Breast epithelium (tissue), 4 donors: ENCODE measurements at regions not wholly inside any gene's neighbourhood (a gene's known extent, or its start where the extent isn't known, plus 50 kb on each side); places are given as distances from the start of the nearest gene placed in this dataset.

Experiments used
- DNase-seq, 2 donors: peaks; one replicate each; pipeline ENCODE4 v3.0.0-alpha.2; 2019; ENCODE audit warnings: low spot score in 2 of 2
- H3K27ac ChIP-seq, 2 donors: fragments of 200-600 bp; sonication (generic) in 1 of 2; one replicate each; pipeline ENCODE4 v1.5.1; 2016 to 2019; ENCODE audit warnings: mild to moderate bottlenecking in 1 of 2
- H3K27me3 ChIP-seq, 2 donors: fragments of 200-600 bp; sonication (generic) in 1 of 2; one replicate each; pipeline versions ENCODE4 v1.5.1 to v1.6.0; 2017 to 2019; ENCODE audit warnings: control low read depth in 1 of 2, mild to moderate bottlenecking in 1 of 2
- H3K36me3 ChIP-seq: fragments of 200-600 bp; one replicate; pipeline ENCODE4 v1.5.1; 2019
- H3K4me1 ChIP-seq, 2 donors: fragments of 200-600 bp; sonication (generic); one replicate each; pipeline ENCODE4 v1.5.1; 2016 to 2019; ENCODE audit warnings: control low read depth in 1 of 2
- H3K4me3 ChIP-seq, 3 donors: fragments of 200-600 bp; sonication (generic); 1 replicate in 2 of 3; 2 replicates in 1 of 3; pipeline ENCODE4 v1.5.1; 2016 to 2019; ENCODE audit warnings: mild to moderate bottlenecking in 3 of 3, moderate library complexity in 2 of 3
- H3K9me3 ChIP-seq, 2 donors: fragments of 200-600 bp; sonication (generic) in 1 of 2; one replicate each; pipeline ENCODE4 v1.5.1; 2016 to 2019; ENCODE audit warnings: control low read depth in 1 of 2
- POLR2A ChIP-seq: fragments of 450-650 bp; IDR thresholded peaks from one replicate; pipeline ENCODE4 v1.6.1; 2016; ENCODE audit warnings: antibody characterized with exemption, mild to moderate bottlenecking, moderate library complexity
- POLR2AphosphoS5 ChIP-seq, 3 donors: sonication (generic); formaldehyde crosslinking; IDR thresholded peaks; one replicate each; pipeline ENCODE4 v1.6.1; 2017; ENCODE audit warnings: antibody characterized with exemption in 3 of 3
- intact Hi-C: fragments of 100-400 bp; cut with DNase I; formaldehyde crosslinking; loops from one replicate; pipeline ENCODE4 v1.15.1; 2023; ENCODE audit warnings: low total_unique reads
- TF ChIP-seq, protein P1 (sequence below), 3 donors: fragments of 450-650 bp; IDR thresholded peaks; one replicate each; pipeline ENCODE4 v1.5.1; 2016 to 2017; ENCODE audit warnings: antibody characterized with exemption in 3 of 3, mild to moderate bottlenecking in 3 of 3, moderate library complexity in 3 of 3

DNA sequence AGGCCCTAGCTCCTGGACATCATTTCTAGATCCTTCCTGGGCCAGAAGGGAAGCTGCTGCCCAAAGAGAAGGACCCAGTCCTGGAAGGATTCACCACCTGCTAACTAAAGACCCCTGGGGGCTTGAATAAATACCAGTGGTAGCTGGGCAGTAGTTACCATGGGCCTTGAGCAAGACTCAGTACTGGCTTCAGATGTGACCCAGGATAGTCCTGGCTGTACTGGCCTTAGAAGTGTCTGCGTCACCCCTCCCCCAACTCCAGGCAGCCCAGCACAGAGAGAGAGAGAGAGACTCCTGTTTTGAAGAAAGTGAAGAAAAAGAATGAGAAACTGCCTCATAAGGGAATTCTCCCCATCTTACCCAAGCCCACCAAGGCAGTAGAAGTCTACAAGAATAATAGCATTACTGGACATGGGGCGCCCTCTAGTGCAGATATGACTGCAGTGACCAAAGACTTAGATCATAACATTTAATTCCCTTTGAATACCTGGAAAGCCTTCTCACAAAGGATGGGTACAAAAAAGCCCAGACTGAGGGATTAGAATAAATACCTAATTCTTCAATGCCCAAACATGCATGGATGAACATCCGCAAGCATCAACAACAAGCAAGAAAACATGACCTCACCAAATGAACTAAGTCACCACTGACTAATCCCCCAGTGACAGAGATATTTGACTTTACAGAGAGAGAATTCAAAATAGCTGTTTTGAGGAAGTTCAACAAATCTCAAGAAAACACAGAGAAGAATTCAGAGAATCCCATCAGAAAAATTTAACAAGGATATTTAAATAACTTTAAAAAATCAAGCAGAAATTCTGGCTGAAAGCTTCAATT, 171.8 kb downstream of the HNRNPD start:
- intact Hi-C loops: no loop called here
- H3K36me3 ChIP-seq: no peaks in the 10 kb centered on the region
- no peak for DNase-seq
- H3K4me3 ChIP-seq: no peak overlapping the region
- no peaks in the 10 kb centered on the region for H3K27me3 ChIP-seq
- H3K27ac ChIP-seq: no peak overlapping the region
- TF ChIP-seq, protein P1, sequence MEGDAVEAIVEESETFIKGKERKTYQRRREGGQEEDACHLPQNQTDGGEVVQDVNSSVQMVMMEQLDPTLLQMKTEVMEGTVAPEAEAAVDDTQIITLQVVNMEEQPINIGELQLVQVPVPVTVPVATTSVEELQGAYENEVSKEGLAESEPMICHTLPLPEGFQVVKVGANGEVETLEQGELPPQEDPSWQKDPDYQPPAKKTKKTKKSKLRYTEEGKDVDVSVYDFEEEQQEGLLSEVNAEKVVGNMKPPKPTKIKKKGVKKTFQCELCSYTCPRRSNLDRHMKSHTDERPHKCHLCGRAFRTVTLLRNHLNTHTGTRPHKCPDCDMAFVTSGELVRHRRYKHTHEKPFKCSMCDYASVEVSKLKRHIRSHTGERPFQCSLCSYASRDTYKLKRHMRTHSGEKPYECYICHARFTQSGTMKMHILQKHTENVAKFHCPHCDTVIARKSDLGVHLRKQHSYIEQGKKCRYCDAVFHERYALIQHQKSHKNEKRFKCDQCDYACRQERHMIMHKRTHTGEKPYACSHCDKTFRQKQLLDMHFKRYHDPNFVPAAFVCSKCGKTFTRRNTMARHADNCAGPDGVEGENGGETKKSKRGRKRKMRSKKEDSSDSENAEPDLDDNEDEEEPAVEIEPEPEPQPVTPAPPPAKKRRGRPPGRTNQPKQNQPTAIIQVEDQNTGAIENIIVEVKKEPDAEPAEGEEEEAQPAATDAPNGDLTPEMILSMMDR (IDR thresholded peaks at IDR 0.05): no peak
- no peak for TF ChIP-seq POLR2AphosphoS5 (IDR thresholded peaks at IDR 0.05)
- no peak for TF ChIP-seq POLR2A
- no peaks in the 10 kb centered on the region for H3K4me1 ChIP-seq
- no peaks in the 10 kb centered on the region for H3K9me3 ChIP-seq

DNA sequence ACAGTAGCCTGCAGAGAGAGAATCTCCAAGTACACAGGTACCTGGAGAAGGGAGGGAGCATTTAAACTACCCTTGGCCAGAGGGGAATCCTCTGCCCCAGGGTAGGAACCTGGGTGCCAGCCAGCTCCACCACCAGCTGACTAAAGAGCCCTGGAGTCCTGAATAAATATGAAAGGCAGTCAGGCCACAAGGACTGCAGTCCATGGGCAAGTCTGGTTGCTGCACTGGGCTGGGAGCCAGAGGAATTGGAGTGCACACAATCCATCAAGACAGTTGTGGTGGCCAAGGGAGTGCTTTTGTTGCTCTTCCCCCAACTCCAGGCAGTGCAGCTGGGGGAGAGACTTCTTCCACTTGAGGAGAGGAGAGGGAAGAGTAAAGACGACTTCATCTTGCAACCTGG, 172.5 kb downstream of the HNRNPD start:
- no peaks in the 10 kb centered on the region for H3K36me3 ChIP-seq
- no peak for TF ChIP-seq POLR2A
- TF ChIP-seq, protein P1 (IDR thresholded peaks at IDR 0.05): no peak
- TF ChIP-seq POLR2AphosphoS5 (IDR thresholded peaks at IDR 0.05): no peak
- intact Hi-C loops: no loop called here
- no peaks in the 10 kb centered on the region for H3K9me3 ChIP-seq
- H3K4me1 ChIP-seq: no peaks in the 10 kb centered on the region
- DNase-seq: no peak
- H3K4me3 ChIP-seq: no peak overlapping the region
- H3K27ac ChIP-seq: no peak overlapping the region
- no peaks in the 10 kb centered on the region for H3K27me3 ChIP-seq

DNA sequence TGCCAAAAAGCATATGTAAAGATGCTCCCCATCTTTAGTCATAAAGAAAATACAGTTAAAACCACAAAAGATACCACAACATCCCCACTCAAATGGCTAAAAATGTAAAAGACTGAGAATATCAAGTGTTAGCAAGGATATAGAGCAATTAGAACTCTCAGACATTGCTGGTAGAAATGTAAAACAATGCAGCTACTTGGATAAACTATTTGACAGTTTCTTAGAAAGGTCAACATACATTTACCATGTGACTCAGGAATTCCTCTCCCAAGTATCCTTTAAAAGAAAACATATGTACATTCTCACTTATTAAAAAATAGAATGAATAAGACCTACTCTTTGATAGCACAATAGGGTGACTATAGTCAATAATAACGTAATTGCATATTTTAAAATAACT, 173.7 kb downstream of the HNRNPD start:
- H3K36me3 ChIP-seq: no peaks in the 10 kb centered on the region
- H3K27ac ChIP-seq: no peak overlapping the region
- intact Hi-C loops: no loop called here
- H3K9me3 ChIP-seq: no peaks in the 10 kb centered on the region
- no peak overlapping the region for H3K4me3 ChIP-seq
- no peaks in the 10 kb centered on the region for H3K4me1 ChIP-seq
- DNase-seq: no peak
- TF ChIP-seq, protein P1 (IDR thresholded peaks at IDR 0.05): no peak
- TF ChIP-seq POLR2A (no peak), POLR2AphosphoS5 (IDR thresholded peaks at IDR 0.05) (no peak)
- H3K27me3 ChIP-seq: no peaks in the 10 kb centered on the region

DNA sequence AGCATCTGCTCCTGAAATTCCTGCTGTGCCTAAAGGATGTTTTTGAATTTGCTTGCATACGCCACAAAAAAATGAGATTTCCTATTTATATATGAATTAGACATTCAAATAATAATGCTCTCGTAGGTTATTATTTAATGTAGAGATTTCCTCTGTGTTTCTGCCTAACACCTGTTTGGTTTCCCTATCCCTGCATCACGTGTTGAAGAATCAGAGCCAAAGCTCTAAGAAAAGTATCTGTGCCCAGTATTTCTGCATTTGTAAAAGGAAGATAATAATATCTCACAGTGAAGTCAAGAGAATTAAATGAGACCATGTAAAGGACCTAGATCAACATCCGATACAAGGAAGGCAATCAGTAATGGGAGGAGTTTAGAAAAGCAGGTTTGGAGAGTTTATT, 179.5 kb downstream of the HNRNPD start:
- TF ChIP-seq POLR2A: no peak
- TF ChIP-seq, protein P1 (IDR thresholded peaks at IDR 0.05): no peak
- no peak for TF ChIP-seq POLR2AphosphoS5 (IDR thresholded peaks at IDR 0.05)
- Histone ChIP-seq H3K27me3 (no peaks in the 10 kb centered on the region), H3K4me3 (no peak overlapping the region), H3K27ac (no peak overlapping the region), H3K9me3 (no peaks in the 10 kb centered on the region), H3K4me1 (no peaks in the 10 kb centered on the region), H3K36me3 (no peaks in the 10 kb centered on the region)
- no peak for DNase-seq
- intact Hi-C loops: no loop called here

DNA sequence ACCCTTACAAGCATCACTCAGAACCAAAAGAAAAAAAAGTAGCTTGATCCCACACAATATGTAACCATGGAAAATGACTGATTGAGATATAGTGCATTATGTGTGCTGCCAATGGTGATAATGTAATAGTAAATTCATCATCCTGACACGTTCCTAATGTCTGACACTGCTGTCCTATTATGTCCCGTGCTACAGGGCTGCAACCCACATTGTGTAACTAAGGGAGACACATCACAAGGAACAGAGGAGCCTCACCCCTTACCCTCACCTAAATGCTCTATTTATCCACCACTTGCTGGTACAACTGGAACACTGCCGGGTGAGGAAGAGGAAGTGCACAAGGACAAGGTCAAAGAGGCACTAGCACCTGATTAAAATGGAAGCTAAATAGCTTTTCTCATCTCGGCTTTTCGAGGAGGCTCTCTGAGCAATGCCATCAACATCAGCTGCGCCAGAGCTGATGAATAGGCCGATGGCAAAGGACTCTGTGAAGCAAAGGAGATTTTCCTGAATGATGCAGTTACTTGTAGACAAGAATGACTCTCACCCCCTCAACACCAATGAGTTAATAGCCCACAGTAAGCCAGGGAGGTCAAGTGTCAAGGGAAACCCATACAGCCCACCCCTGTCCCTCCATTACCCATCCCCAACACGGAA, 181.6 kb downstream of the HNRNPD start:
- Histone ChIP-seq H3K9me3 (no peaks in the 10 kb centered on the region), H3K4me3 (no peak overlapping the region), H3K27ac (no peak overlapping the region), H3K36me3 (no peaks in the 10 kb centered on the region), H3K4me1 (no peaks in the 10 kb centered on the region), H3K27me3 (no peaks in the 10 kb centered on the region)
- TF ChIP-seq, protein P1 (IDR thresholded peaks at IDR 0.05): no peak
- no peak for TF ChIP-seq POLR2A
- TF ChIP-seq POLR2AphosphoS5 (IDR thresholded peaks at IDR 0.05): no peak
- intact Hi-C loops: no loop called here
- DNase-seq: no peak
